ENCODE measurements at regions not wholly inside any gene's neighbourhood (a gene's known extent, or its start where the extent isn't known, plus 50 kb on each side); places are given as distances from the start of the nearest gene placed in this dataset.
A peak's percentile ranks its signal among the peaks of the same experiment; 100 is the strongest.
"Not testable (repeated sequence)": the region's sequence is repeated elsewhere in the genome, so short reads cannot be mapped to it uniquely, and the experiment has no call there.

GRCh38 chr3:152213203-152213602 is 55.5 kb upstream of the MBNL1 start:
- Histone ChIP-seq H3K9me3 (ENCODE audit: insufficient read depth, low read length) (peaks cover 15% of the 10 kb centered on the region; the same call in 1 of the 2 replicates), H3K27me3 (ENCODE audit: insufficient read depth, insufficient read length) (no peaks in the 10 kb centered on the region), H3K9ac (ENCODE audit: insufficient read length, low read depth) (no peak overlapping the region), H3K4me3 (ENCODE audit: insufficient read length, low read depth) (no peak overlapping the region), H3K36me3 (ENCODE audit: insufficient read depth, insufficient read length, low read length) (no peaks in the 10 kb centered on the region), H3K4me1 (ENCODE audit: insufficient read depth, insufficient read length) (no peaks in the 10 kb centered on the region)
- no peak for TF ChIP-seq ZNF274 (IDR thresholded peaks at IDR 0.05; ENCODE audit: low read depth, low read length)
- TF ChIP-seq YY1 (IDR thresholded peaks at IDR 0.05; ENCODE audit: insufficient read depth, insufficient read length): no peak
- no peak for TF ChIP-seq SUZ12 (IDR thresholded peaks at IDR 0.05; ENCODE audit: extremely low read depth, insufficient read depth, insufficient read length)
- DNase-seq (ENCODE audit: low read depth, low spot score): peak; percentile 6

DNA sequence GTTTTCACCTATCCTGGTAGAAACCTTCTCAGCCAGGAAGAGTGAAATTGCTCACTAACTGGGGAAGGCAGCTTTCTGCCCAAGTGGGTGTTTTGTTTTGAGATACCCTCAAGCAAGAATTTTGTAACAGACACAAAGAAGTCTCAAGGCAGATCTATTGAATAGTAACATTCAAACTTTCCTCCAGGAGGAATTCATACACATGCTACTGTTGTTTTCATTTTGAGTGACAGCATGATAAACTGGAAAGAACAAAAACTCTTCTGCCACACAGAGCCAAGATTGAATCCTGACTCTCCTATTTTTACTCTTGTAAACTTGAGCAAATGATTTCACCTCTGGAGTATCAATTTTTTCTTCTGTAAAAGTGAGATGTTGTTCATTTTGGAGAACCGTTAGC is 54.8 kb upstream of the MBNL1 start:
- Histone ChIP-seq H3K4me3 (ENCODE audit: insufficient read length, low read depth) (no peak overlapping the region), H3K36me3 (ENCODE audit: insufficient read depth, insufficient read length, low read length) (no peaks in the 10 kb centered on the region), H3K4me1 (ENCODE audit: insufficient read depth, insufficient read length) (no peaks in the 10 kb centered on the region), H3K9ac (ENCODE audit: insufficient read length, low read depth) (no peak overlapping the region), H3K27me3 (ENCODE audit: insufficient read depth, insufficient read length) (no peaks in the 10 kb centered on the region), H3K9me3 (ENCODE audit: insufficient read depth, low read length) (peaks cover 15% of the 10 kb centered on the region; the same call in 1 of the 2 replicates)
- no peak for DNase-seq (ENCODE audit: low read depth, low spot score)
- no peak for TF ChIP-seq YY1 (IDR thresholded peaks at IDR 0.05; ENCODE audit: insufficient read depth, insufficient read length)
- TF ChIP-seq SUZ12 (IDR thresholded peaks at IDR 0.05; ENCODE audit: extremely low read depth, insufficient read depth, insufficient read length): no peak
- no peak for TF ChIP-seq ZNF274 (IDR thresholded peaks at IDR 0.05; ENCODE audit: low read depth, low read length)

- H3K9me3 ChIP-seq (ENCODE audit: insufficient read depth, low read length): peaks cover 15% of the 10 kb centered on the region; the same call in 1 of the 2 replicates
- H3K4me3 ChIP-seq (ENCODE audit: insufficient read length, low read depth); H3K4me1 ChIP-seq (ENCODE audit: insufficient read depth, insufficient read length); H3K27me3 ChIP-seq (ENCODE audit: insufficient read depth, insufficient read length); H3K36me3 ChIP-seq (ENCODE audit: insufficient read depth, insufficient read length, low read length); H3K9ac ChIP-seq (ENCODE audit: insufficient read length, low read depth); DNase-seq (ENCODE audit: low read depth, low spot score): not testable (repeated sequence)
Measured at GRCh38 chr3:152216960-152217865, 51.5 kb upstream of the MBNL1 start.

DNA sequence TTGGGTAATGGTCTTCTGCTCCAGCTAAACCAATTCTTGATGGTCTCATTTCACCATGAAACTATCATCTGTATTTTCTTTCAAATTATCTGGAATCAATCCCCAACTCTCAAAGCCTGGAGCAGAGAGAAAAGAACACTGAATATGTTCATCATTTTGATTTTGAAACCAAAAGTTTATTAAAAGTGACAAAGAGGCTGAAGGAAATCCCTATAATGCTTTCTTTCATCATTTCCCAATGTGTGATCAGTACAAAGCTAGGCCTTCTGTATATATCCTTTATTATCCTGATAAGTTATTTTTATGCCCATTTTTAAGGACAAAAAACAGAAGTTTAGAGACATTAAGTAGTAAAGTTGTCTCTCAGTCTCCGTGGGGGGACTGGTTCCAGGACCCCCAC is 50.1 kb upstream of the MBNL1 start:
- no peak overlapping the region for H3K9ac ChIP-seq (ENCODE audit: insufficient read length, low read depth)
- H3K27me3 ChIP-seq (ENCODE audit: insufficient read depth, insufficient read length): no peaks in the 10 kb centered on the region

More for the DNA sequence above, 50.1 kb upstream of the MBNL1 start:
- Histone ChIP-seq H3K36me3 (ENCODE audit: insufficient read depth, insufficient read length, low read length) (no peaks in the 10 kb centered on the region), H3K4me1 (ENCODE audit: insufficient read depth, insufficient read length) (no peaks in the 10 kb centered on the region), H3K4me3 (ENCODE audit: insufficient read length, low read depth) (no peak overlapping the region), H3K9me3 (ENCODE audit: insufficient read depth, low read length) (peaks cover 15% of the 10 kb centered on the region; the same call in 1 of the 2 replicates)
- no peak for DNase-seq (ENCODE audit: low read depth, low spot score)
- no peak for TF ChIP-seq ZNF274 (IDR thresholded peaks at IDR 0.05; ENCODE audit: low read depth, low read length)
- no peak for TF ChIP-seq SUZ12 (IDR thresholded peaks at IDR 0.05; ENCODE audit: extremely low read depth, insufficient read depth, insufficient read length)
- no peak for TF ChIP-seq YY1 (IDR thresholded peaks at IDR 0.05; ENCODE audit: insufficient read depth, insufficient read length)

All from NT2/D1 (cell line).